ENCODE measurements at regions not wholly inside any gene's neighbourhood (a gene's known extent, or its start where the extent isn't known, plus 50 kb on each side); places are given as distances from the start of the nearest gene placed in this dataset.

GRCh38 chr15:31740203-31740602, 290.1 kb upstream of the CHRNA7 start:
- TF ChIP-seq SMC3 (IDR thresholded peaks at IDR 0.05) (no peak), REST (IDR thresholded peaks at IDR 0.05) (no peak), HOXA7 (CRISPR knock-in tag; IDR thresholded peaks at IDR 0.05) (no peak), RAD21 (conservative IDR thresholded peaks at IDR 0.05 in 1 of 2, IDR thresholded peaks at IDR 0.05 in 1 of 2) (no peak), CTCF (IDR thresholded peaks at IDR 0.05) (no peak), MAX (IDR thresholded peaks at IDR 0.05) (no peak), POLR2AphosphoS2 (conservative IDR thresholded peaks at IDR 0.05; ENCODE audit: low read length) (no peak), POLR2A (IDR thresholded peaks at IDR 0.05; ENCODE audit: low read length) (no peak), TP53 (CRISPR knock-in tag; IDR thresholded peaks at IDR 0.05) (no peak), RFX5 (IDR thresholded peaks at IDR 0.05) (no peak)

All from A549 (cell line).